ENCODE measurements at regions not wholly inside any gene's neighbourhood (a gene's known extent, or its start where the extent isn't known, plus 50 kb on each side); places are given as distances from the start of the nearest gene placed in this dataset.

DNA sequence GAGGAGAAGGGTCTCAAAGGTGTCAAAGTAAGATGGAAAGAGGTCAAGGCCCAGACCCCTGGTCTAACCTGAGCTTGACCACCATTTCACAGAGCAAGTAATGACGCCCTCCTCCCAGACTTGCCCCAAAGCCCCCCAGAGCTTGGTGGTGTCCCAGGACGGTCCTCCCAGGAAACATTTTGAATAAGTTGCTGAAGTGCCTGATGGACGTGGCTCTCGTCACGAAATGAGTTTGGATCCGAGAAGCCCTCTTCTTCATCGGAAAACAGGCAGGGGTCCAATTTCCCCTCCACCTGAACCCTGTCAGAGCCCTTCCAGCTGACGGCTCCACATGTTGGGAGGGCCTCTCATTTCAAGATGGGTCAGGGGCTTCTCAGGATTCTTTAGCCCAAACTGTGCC, 54.5 kb upstream of the TPM4 start:
- DNase-seq (ENCODE audit: low read depth) = no peak
- TF ChIP-seq POLR2A (IDR thresholded peaks at IDR 0.05; ENCODE audit: extremely low read depth, insufficient read length) = no peak
- no peak for TF ChIP-seq MAX (IDR thresholded peaks at IDR 0.05; ENCODE audit: low read depth, low read length)
- no peak for TF ChIP-seq MYC (IDR thresholded peaks at IDR 0.05; ENCODE audit: low read depth, low read length)
- TF ChIP-seq, protein P1, sequence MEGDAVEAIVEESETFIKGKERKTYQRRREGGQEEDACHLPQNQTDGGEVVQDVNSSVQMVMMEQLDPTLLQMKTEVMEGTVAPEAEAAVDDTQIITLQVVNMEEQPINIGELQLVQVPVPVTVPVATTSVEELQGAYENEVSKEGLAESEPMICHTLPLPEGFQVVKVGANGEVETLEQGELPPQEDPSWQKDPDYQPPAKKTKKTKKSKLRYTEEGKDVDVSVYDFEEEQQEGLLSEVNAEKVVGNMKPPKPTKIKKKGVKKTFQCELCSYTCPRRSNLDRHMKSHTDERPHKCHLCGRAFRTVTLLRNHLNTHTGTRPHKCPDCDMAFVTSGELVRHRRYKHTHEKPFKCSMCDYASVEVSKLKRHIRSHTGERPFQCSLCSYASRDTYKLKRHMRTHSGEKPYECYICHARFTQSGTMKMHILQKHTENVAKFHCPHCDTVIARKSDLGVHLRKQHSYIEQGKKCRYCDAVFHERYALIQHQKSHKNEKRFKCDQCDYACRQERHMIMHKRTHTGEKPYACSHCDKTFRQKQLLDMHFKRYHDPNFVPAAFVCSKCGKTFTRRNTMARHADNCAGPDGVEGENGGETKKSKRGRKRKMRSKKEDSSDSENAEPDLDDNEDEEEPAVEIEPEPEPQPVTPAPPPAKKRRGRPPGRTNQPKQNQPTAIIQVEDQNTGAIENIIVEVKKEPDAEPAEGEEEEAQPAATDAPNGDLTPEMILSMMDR (IDR thresholded peaks at IDR 0.05; ENCODE audit: low read depth, low read length) = no peak
- H3K4me3 ChIP-seq (ENCODE audit: low read depth, low read length) = no peak overlapping the region

DNA sequence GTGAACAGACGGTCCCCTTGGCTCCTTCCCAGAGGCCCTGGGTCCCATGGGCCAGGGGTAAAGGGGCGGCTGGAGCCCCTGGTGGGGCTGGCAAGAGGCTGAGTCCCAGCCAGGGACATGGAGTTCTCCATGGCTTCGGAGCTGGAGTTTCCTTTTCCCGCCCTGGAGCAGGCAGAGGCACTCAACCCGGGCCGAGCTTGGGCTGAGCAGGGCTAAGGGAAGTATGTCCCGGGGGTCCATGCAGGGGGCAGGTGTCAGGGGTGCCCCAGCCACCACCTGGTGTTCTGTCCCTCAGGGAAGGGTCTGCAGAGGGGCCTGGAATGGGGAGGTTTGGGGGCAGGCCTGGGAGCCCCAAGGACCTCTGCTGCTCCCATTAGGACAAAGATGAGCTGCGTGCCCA, 54.0 kb upstream of the TPM4 start:
- no peak overlapping the region for H3K4me3 ChIP-seq (ENCODE audit: low read depth, low read length)
- no peak for DNase-seq (ENCODE audit: low read depth)
- TF ChIP-seq POLR2A (IDR thresholded peaks at IDR 0.05; ENCODE audit: extremely low read depth, insufficient read length) (no peak), MAX (IDR thresholded peaks at IDR 0.05; ENCODE audit: low read depth, low read length) (no peak), MYC (IDR thresholded peaks at IDR 0.05; ENCODE audit: low read depth, low read length) (no peak)
- TF ChIP-seq, protein P1 (IDR thresholded peaks at IDR 0.05; ENCODE audit: low read depth, low read length) = no peak

DNA sequence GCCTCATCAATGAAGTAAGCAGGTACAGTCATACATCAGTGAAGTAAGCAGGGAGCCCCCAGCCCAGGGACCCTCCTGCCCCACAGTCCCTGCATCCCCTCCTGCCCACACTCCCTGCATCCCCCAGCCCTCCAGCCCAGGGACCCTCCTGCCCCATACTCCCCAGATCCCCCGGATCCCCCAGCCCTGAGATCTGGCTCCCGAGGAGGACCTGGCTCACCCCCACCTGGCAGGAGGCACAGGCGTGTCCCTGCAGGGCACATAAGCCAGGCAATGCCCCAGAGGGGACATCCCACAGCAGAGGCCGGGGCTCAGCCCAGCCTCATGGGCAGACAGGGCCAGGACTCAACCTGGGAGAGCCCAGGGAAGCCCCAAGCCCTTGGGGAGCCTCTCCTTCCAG, 53.6 kb upstream of the TPM4 start:
- DNase-seq (ENCODE audit: low read depth) = no peak
- H3K4me3 ChIP-seq (ENCODE audit: low read depth, low read length) = no peak overlapping the region
- TF ChIP-seq MYC (IDR thresholded peaks at IDR 0.05; ENCODE audit: low read depth, low read length) (no peak), MAX (IDR thresholded peaks at IDR 0.05; ENCODE audit: low read depth, low read length) (no peak), POLR2A (IDR thresholded peaks at IDR 0.05; ENCODE audit: extremely low read depth, insufficient read length) (no peak)
- TF ChIP-seq, protein P1 (IDR thresholded peaks at IDR 0.05; ENCODE audit: low read depth, low read length) = no peak

DNA sequence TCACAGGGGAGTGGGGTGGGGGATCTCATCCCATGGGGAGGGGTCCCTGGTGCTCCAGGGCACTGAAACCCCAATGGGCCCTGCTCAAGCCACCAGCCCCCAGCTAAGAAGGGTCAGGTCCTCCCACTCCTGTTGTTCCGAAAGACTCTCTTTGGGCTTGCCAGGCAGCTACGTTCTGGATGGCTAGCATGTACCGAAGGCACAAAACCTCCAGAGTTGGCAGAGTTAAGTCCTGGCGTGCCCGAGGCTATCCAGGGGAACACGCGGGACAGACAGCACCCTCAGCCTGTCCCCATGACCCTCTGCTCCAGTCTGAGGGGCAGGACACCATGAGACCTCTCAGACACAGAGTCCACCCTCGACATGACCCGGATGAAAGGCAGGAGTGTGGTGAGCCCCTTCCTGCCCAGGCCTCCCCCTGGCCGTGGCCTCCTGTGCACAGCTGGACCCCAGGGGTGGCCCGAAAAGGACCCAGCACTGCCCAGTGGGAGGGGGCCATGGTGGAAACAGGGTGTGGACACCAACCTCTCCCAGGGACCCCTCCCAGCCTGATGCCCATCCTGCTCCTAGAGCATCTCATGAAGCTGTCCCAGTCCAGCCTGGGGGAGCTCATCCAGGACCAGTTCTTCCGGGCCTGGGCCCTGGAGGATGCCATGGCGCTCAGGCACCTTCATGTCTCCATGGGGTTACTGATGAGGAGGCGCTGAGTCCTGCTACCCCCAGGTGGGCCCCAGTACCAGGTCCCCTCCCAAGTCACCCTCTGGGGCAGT, 53.0 kb upstream of the TPM4 start:
- no peak overlapping the region for H3K4me3 ChIP-seq (ENCODE audit: low read depth, low read length)
- TF ChIP-seq POLR2A (IDR thresholded peaks at IDR 0.05; ENCODE audit: extremely low read depth, insufficient read length) (no peak), MAX (IDR thresholded peaks at IDR 0.05; ENCODE audit: low read depth, low read length) (no peak), MYC (IDR thresholded peaks at IDR 0.05; ENCODE audit: low read depth, low read length) (no peak)
- TF ChIP-seq, protein P1 (IDR thresholded peaks at IDR 0.05; ENCODE audit: low read depth, low read length) = no peak
- DNase-seq (ENCODE audit: low read depth) = no peak

GRCh38 chr19:16024266-16025107, 51.8 kb upstream of the TPM4 start:
- no peak overlapping the region for H3K4me3 ChIP-seq (ENCODE audit: low read depth, low read length)
- DNase-seq (ENCODE audit: low read depth) = no peak
- TF ChIP-seq MYC (IDR thresholded peaks at IDR 0.05; ENCODE audit: low read depth, low read length) (no peak), POLR2A (IDR thresholded peaks at IDR 0.05; ENCODE audit: extremely low read depth, insufficient read length) (no peak), MAX (IDR thresholded peaks at IDR 0.05; ENCODE audit: low read depth, low read length) (no peak)
- TF ChIP-seq, protein P1 (IDR thresholded peaks at IDR 0.05; ENCODE audit: low read depth, low read length) = no peak

All from NB4 (cell line).